Caki2 (cell line): ENCODE measurements at regions not wholly inside any gene's neighbourhood (a gene's known extent, or its start where the extent isn't known, plus 50 kb on each side); places are given as distances from the start of the nearest gene placed in this dataset.
A peak's percentile ranks its signal among the peaks of the same experiment; 100 is the strongest.
"Not testable (repeated sequence)": the region's sequence is repeated elsewhere in the genome, so short reads cannot be mapped to it uniquely, and the experiment has no call there.

Source experiments
- DNase-seq: peaks from one replicate; pipeline ENCODE4 v3.0.0-alpha.2; 2015; ENCODE audit warnings: low read depth
- in situ Hi-C: cut with HindIII; loops from 2 replicates; pipeline ENCODE4 v1.10.0; 2016; ENCODE audit warnings: low sequenced_read_pairs, low pct_unique_long_range_greater_than_20kb, mixed read lengths

DNA sequence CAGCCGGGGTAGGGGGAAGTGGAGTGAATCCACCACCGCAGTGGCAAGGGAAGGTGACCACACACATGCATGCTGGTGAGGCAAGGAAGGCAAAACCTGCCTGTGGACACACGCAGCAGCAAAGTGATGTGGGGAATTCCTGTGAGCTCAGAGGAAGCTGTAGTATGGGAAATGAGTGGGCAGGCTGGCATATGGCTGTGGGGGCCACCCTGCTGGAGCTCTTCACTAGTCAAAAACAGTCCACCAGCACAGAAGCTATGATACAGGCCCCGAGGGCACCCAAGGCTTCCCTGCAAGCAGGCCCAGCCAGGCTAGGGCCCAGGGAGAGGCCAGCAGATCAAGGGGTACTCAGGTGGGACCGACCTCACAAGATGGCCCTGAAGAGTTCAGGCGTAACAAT lies 239.1 kb downstream of the CHM start:
- in situ Hi-C loops: no loop called here
- no peak for DNase-seq

DNA sequence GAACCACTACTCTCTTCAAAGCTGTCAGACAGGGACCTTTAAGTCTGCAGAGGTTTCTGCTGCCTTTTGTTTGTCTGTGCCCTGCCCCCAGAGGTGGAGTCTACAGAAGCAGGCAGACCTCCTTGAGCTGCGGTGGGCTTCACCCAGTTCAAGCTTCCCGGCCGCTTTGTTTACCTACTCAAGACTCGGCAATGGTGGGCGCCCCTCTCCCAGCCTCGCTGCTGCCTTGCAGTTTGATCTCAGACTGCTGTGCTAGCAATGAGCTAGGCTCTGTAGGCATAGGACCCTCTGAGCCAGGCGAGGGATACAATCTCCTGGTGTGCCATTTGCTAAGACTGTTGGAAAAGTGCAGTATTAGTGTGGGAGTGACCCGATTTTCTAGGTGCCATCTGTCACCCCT lies 275.0 kb downstream of the CHM start:
- in situ Hi-C loops, DNase-seq: not testable (repeated sequence)

GRCh38 chrX:85765651-85766050 lies 281.7 kb downstream of the CHM start:
- in situ Hi-C loops: no loop called here
- DNase-seq: no peak

GRCh38 chrX:85723025-85723424 lies 324.3 kb downstream of the CHM start:
- in situ Hi-C loops, DNase-seq: not testable (repeated sequence)

GRCh38 chrX:85703233-85703632 lies 323.8 kb upstream of the POF1B start:
- in situ Hi-C loops: not testable (repeated sequence)

DNA sequence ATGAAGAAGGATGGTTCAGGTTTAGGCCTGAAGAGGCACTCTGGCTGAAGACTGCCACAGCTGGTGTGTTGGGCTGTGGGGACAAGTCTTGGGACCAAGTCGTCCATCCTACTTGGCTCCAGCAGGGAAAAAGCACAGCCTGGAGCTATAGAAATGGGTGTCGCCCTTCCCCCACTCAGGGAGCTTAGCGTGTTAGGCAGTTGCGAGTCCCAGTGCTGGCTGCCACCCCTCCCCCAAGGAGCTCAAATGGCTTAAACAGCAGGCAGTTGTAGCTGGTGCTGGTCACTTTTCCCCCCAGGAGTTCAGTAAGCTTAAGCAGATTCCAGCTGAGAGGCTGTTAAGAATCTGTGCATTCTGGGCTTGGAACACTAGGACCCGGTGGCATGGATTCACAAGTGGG lies 319.5 kb upstream of the POF1B start:
- in situ Hi-C loops: no loop called here
- DNase-seq: no peak

More at GRCh38 chrX:85703233-85703632, 323.8 kb upstream of the POF1B start:
- DNase-seq: not testable (repeated sequence)

DNA sequence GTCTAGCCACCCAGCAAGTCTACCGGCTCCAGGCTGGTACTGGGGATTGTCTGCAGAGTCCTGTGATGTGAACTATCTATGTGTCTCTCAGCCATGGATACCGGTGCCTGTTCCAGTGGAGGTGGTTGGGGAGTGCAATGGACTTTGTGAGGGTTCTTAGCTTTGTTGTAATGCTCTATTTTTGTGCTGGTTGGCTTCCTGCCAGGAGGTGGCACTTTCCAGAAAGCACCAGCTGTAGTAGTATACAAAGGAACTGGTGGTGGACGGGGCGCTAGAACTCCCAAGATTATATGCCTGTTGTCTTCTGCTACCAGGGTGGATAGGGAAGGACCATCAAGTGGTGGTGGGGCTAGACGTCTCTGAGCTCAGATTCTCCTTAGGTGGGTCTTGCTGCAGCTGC lies 306.4 kb upstream of the POF1B start:
- DNase-seq: no peak
- in situ Hi-C loops: no loop called here

DNA sequence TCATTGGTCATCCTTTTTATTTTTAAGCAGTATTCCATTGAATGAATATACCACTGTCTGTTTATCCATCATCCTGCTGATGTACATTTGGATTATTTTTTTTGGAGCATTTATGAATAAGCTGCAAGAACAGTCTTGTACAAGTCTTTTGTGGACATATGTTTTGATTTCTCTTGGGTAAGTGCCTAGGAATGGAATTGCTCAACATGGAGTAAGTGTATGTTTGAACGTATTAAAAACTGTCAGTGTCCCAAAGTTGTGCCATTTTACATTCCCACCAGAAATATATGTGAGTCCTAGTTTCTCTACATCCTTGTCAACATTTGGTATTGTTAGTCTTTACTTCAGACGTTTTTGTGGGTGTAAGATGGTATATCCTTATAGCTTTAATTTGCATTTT lies 287.0 kb upstream of the POF1B start:
- no peak for DNase-seq
- in situ Hi-C loops: no loop called here

DNA sequence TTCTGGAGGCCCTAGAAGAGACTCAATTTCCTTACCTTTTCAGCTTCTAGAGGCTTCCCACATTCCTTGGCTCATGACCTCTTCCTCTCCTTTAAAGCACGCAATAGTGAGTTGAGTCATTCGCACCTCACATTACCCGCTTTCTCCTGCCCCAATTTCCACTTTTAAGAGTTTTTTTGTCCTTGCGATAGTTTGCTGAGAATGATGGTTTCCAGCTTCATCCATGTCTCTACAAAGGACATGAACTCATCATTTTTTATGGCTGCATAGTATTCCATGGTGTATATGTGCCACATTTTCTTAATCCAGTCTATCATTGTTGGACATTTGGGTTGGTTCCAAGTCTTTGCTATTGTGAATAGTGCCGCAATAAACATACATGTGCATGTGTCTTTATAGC lies 284.5 kb upstream of the POF1B start:
- in situ Hi-C loops, DNase-seq: not testable (repeated sequence)

DNA sequence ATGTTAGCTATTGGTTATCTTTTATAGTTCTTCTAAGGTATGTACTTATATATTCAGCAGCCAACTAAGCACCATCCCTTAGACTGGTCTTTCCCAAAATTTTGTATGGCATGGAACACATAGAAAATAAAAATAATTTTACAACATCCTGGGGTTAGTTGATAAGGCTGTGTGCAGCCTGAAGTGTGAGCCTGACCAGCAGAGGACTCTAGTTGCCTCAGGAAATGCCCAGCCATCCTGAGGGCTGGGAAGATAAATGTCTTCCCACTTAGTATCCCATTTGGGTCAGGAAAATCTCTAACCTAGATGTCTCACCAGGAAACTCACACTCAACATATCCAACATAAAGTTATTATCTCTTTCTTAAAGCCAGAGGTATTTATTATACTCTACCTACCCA lies 251.4 kb upstream of the POF1B start:
- no peak for DNase-seq
- in situ Hi-C loops: no loop called here

DNA sequence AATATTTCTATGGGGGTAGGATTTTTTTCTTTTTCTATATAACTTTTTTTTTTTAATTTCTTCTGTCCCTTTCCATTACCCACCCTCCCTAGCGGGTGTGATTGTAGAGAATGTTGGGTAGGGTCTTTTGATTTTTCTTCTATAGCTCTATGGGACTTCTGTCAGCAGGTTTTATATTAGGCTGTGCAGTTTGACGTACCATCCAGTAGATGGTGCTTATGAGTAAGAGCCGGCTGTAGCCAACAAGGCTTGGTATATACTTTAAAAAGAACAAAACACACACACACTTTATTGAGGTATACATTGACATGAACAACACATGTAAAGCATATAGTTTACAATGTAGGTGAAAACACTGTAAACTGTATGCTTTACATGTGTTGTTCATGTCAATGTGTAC lies 247.9 kb upstream of the POF1B start:
- in situ Hi-C loops: no loop called here
- DNase-seq: no peak

- in situ Hi-C loops: no loop called here
- no peak for DNase-seq
Measured at GRCh38 chrX:85622635-85623034, 243.2 kb upstream of the POF1B start.

GRCh38 chrX:85620466-85620865 lies 241.0 kb upstream of the POF1B start:
- no peak for DNase-seq
- in situ Hi-C loops: no loop called here

GRCh38 chrX:85619962-85620361 lies 240.5 kb upstream of the POF1B start:
- in situ Hi-C loops: no loop called here
- no peak for DNase-seq

- DNase-seq: peak; percentile 0
- in situ Hi-C loops: no loop called here
Measured at GRCh38 chrX:85611926-85612325, 232.5 kb upstream of the POF1B start.

- no peak for DNase-seq
- in situ Hi-C loops: no loop called here
Measured at GRCh38 chrX:85592980-85593379, 213.5 kb upstream of the POF1B start.

- in situ Hi-C loops: no loop called here
- DNase-seq: no peak
Measured at GRCh38 chrX:85591536-85591935, 212.1 kb upstream of the POF1B start.

DNA sequence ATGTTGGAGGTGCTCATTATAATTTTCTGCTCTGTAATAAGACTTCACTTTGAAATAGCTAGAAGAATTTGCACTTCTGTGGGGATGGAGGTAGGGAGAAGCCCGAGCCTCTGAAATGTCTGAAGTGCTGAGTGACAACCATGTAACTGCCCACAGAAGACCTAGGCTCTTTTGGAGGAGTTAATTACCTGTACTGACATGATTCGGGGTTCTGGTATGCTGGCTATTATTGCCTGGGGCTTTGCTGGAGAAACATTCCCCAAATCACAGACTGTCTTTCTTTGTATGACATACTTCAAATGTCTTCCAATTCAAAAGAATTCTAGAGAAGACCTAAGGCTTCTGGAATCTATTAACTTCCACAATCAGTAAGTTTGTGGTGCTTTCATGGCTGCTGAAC lies 211.2 kb upstream of the POF1B start:
- DNase-seq: no peak
- in situ Hi-C loops: no loop called here

DNA sequence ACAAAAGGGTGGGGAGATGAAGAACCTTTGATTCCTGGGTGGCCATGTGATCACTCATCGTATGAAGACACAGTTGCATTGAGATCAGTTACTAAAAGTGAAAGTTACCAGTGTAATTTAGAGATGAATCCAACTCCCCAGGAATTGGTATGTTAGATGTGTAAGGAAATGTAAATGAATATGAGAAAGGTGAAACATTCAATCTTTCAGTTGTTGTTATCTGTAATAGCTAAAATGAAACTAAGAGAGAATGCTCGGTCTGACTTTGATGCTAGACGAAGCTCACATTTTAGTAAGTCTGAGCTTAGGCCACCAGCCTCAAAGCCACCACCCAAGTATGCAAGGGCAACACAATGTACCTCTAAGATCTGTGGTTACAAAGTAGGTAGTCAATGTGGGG lies 194.3 kb upstream of the POF1B start:
- in situ Hi-C loops: no loop called here

GRCh38 chrX:85570496-85570895 lies 191.0 kb upstream of the POF1B start:
- in situ Hi-C loops: no loop called here
- no peak for DNase-seq

More for the DNA sequence above, 194.3 kb upstream of the POF1B start:
- DNase-seq: no peak

GRCh38 chrX:85569686-85570085 lies 190.2 kb upstream of the POF1B start:
- in situ Hi-C loops: no loop called here

More at GRCh38 chrX:85569686-85570085, 190.2 kb upstream of the POF1B start:
- no peak for DNase-seq
